GM13976 (cell line): ENCODE measurements at regions not wholly inside any gene's neighbourhood (a gene's known extent, or its start where the extent isn't known, plus 50 kb on each side); places are given as distances from the start of the nearest gene placed in this dataset.

Experiments used
- DNase-seq: peaks from one replicate; pipeline ENCODE4 v3.0.0; 2012; ENCODE audit warnings: low spot score
- CTCF ChIP-seq: IDR thresholded peaks from 2 replicates; pipeline ENCODE4 v1.5.1; 2012; ENCODE audit warnings: borderline replicate concordance, mild to moderate bottlenecking; ENCODE audit not compliant: insufficient read depth; ENCODE audit errors: extremely low read depth, missing control alignments, control extremely low read depth
- in situ Hi-C: fragments of 300-500 bp; cut with MboI; formaldehyde crosslinking; loops from one replicate; pipeline ENCODE4 v1.12.0; 2022; ENCODE audit warnings: low sequenced_read_pairs, mixed read lengths, inconsistent platforms; ENCODE audit not compliant: unreplicated experiment

DNA sequence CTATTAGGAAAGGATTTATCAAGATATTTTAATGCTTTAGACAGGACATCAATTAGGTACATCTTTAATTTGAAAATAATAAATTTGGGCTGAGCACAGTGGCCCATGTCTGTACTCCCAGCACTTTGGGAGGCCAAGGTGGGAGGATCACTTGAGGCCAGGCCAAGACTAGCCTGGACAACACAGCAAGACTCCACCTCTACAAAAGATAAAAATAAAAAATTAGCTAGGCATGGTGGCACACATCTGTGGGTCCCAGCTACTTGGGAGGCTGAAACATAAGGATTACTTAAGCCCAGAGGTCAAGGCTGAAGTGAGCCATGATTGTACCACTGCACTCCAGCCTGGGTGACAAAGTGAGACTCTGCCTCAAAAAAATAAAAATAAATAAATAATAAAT lies 59.6 kb upstream of the IRF2 start:
- DNase-seq, result no peak
- TF ChIP-seq CTCF, result no peak
- in situ Hi-C loops, result loop anchor here (10.0 to 25.0 kb wide), 3 partner anchors 59 to 269 kb away; partner anchors contain the start of gene IRF2

DNA sequence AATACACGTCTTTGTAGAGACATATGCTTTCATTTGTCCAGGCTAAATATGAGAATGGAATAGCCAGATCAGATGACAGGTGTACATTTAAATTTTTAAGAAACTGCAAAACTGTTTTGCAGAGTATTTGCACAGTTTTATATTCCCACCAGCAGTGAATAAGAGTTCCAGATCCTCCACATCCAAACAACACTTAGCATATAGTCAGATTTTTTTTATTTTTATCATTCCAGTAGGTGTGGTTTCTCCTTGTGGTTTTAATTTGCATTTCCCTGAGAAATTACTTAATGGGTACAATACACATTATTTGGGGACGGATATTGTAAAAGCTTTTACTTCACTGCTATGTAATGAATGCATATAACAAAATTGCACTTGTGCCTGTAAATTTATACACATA lies 56.7 kb upstream of the IRF2 start:
- TF ChIP-seq CTCF, result no peak
- no peak for DNase-seq
- in situ Hi-C loops, result loop anchor here (10.0 to 25.0 kb wide), 3 partner anchors 56 to 266 kb away; partner anchors contain the start of gene IRF2

DNA sequence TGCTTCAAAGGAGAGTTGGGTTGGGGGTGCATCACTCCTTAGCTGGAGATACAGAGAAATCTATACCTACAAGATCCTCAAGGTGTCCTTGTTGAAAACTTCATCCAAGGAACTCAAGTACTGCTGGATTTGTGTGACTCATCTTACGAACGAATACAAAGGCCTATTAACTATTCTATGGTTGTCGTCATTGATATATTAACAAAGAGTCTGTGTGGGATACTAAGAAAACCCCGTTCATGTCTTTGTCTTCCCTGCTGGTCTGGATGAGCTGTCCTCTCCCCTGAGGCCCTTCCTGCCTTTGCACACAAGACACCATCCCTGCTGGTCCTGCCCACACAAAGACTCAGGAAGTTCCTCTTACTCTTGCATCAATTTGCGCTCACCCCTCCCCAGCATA lies 54.9 kb upstream of the IRF2 start:
- no peak for DNase-seq
- in situ Hi-C loops, result loop anchor here (25.0 kb wide), 1 partner anchor 117 kb away; no protein-coding TSS in a partner anchor
- no peak for TF ChIP-seq CTCF

DNA sequence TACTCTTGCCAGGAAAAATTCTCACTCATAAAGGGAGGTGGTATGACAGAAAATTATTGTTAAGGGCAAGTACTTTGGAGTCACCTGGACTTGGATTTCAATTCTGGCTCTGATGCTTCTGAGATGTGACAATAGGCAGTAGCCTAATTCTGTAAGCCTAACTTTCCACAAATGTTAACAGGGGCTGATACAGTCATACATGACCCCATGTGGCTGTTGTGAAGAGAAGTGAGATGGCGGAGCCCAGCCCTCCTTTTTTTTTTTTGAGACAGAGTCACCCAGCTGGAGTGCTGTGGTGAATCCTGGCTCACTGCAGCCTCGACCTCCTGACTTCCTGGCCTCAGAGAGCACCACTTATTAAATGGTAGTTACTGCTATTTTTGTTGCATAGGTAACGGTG lies 54.4 kb upstream of the IRF2 start:
- DNase-seq, result no peak
- in situ Hi-C loops, result loop anchor here (25.0 kb wide), 1 partner anchor 116 kb away; no protein-coding TSS in a partner anchor
- no peak for TF ChIP-seq CTCF

DNA sequence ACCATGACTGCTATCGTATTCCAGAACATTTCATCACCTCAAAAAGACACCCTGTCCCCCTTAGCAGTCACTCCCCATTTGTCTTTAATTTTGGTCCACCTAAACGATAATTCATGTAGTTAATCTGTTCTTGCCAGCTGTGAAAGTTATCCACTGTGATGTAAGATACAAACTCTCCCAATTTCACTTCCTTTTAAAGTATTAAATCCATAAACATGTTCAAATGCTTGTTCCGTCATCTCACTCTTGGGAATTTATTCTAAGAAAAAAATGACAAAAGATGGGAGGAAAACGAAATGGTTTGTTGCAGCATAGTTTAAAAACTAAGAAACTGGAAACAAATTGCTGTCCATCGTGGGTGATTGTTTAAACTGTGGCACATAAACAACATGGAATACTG lies 53.7 kb upstream of the IRF2 start:
- peak; percentile 0 for TF ChIP-seq CTCF
- DNase-seq, result no peak
- in situ Hi-C loops, result loop anchor here (25.0 kb wide), 1 partner anchor 116 kb away; no protein-coding TSS in a partner anchor

DNA sequence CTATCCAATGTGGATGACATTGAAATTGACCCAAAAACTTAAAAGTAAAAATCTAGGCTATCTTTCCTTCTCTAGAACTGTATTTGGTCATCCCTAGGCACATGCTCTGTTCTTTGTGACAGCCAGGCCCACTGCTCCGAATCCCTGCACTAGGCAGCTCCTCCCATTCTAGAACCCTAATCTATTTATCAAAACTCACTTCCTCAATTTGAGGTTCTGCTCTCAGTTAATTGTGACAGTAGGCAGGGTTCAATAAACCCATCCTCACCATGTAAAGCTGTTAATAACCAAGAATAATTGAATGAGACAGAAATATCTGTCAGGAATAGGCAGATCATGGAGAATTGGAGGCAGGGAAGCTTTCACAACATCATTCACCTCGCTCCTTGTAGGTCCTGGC lies 51.9 kb upstream of the IRF2 start:
- TF ChIP-seq CTCF, result no peak
- DNase-seq, result no peak
- in situ Hi-C loops, result loop anchor here (25.0 kb wide), 1 partner anchor 114 kb away; no protein-coding TSS in a partner anchor
